Activated CD4-positive, alpha-beta T cell treated with anti-CD3 and anti-CD28 coated beads, Interleukin-10, Interleukin-2, amounts not matched to agents 100 ng/mL and 50 ng/mL, durations not matched to agents 16 hours and 8 hours (primary cell): ENCODE measurements at regions not wholly inside any gene's neighbourhood (a gene's known extent, or its start where the extent isn't known, plus 50 kb on each side); places are given as distances from the start of the nearest gene placed in this dataset.
"Not testable (repeated sequence)": the region's sequence is repeated elsewhere in the genome, so short reads cannot be mapped to it uniquely, and the experiment has no call there.

Experiments
- DNase-seq: peaks from one replicate; pipeline ENCODE4 v3.0.0-alpha.2; 2020

GRCh38 chr4:189566900-189567299 is 373.8 kb upstream of the FRG1 start:
- not testable (repeated sequence) for DNase-seq

- not testable (repeated sequence) for DNase-seq
Measured at GRCh38 chr4:189579645-189580044, 361.0 kb upstream of the FRG1 start.

- DNase-seq: not testable (repeated sequence)
Measured at GRCh38 chr4:189586908-189587632, 353.6 kb upstream of the FRG1 start.

GRCh38 chr4:189589201-189589600 is 351.5 kb upstream of the FRG1 start:
- DNase-seq: not testable (repeated sequence)

- DNase-seq: no peak
Measured at GRCh38 chr4:189592890-189593289, 347.8 kb upstream of the FRG1 start.

- no peak for DNase-seq
Measured at GRCh38 chr4:189597341-189597740, 343.3 kb upstream of the FRG1 start.

- no peak for DNase-seq
Measured at GRCh38 chr4:189600264-189600663, 340.4 kb upstream of the FRG1 start.

- DNase-seq: no peak
Measured at GRCh38 chr4:189600718-189601435, 339.8 kb upstream of the FRG1 start.

- DNase-seq: not testable (repeated sequence)
Measured at GRCh38 chr4:189602827-189603226, 337.8 kb upstream of the FRG1 start.

- not testable (repeated sequence) for DNase-seq
Measured at GRCh38 chr4:189610571-189610970, 330.1 kb upstream of the FRG1 start.

GRCh38 chr4:189613207-189613606 is 327.5 kb upstream of the FRG1 start:
- no peak for DNase-seq

GRCh38 chr4:189615217-189615663 is 325.4 kb upstream of the FRG1 start:
- DNase-seq: no peak

GRCh38 chr4:189617741-189618140 is 322.9 kb upstream of the FRG1 start:
- not testable (repeated sequence) for DNase-seq

- not testable (repeated sequence) for DNase-seq
Measured at GRCh38 chr4:189619441-189620250, 321.0 kb upstream of the FRG1 start.

- DNase-seq: not testable (repeated sequence)
Measured at GRCh38 chr4:189622574-189622973, 318.1 kb upstream of the FRG1 start.

- not testable (repeated sequence) for DNase-seq
Measured at GRCh38 chr4:189627041-189627440, 313.6 kb upstream of the FRG1 start.

GRCh38 chr4:189629733-189630132 is 310.9 kb upstream of the FRG1 start:
- not testable (repeated sequence) for DNase-seq

GRCh38 chr4:189630913-189631567 is 309.6 kb upstream of the FRG1 start:
- peak; percentile 79 for DNase-seq

GRCh38 chr4:189631568-189631916 is 309.1 kb upstream of the FRG1 start:
- DNase-seq: peak; percentile 58

- DNase-seq: not testable (repeated sequence)
Measured at GRCh38 chr4:189650436-189650835, 290.2 kb upstream of the FRG1 start.

GRCh38 chr4:189653130-189653653 is 287.5 kb upstream of the FRG1 start:
- not testable (repeated sequence) for DNase-seq

- not testable (repeated sequence) for DNase-seq
Measured at GRCh38 chr4:189653983-189654382, 286.7 kb upstream of the FRG1 start.

- not testable (repeated sequence) for DNase-seq
Measured at GRCh38 chr4:189654396-189654795, 286.3 kb upstream of the FRG1 start.
